IMR-90 (cell line): ENCODE measurements at regions not wholly inside any gene's neighbourhood (a gene's known extent, or its start where the extent isn't known, plus 50 kb on each side); places are given as distances from the start of the nearest gene placed in this dataset.

Source experiments
- ATAC-seq: fragments of 200-7000 bp; cut with Tn5 transposase; 2 replicates; pipeline ENCODE4 v1.9.1; 2020; ENCODE audit warnings: low read depth, mild to moderate bottlenecking, moderate library complexity
- BruUV-seq: library from RNA; stranded (reverse); fragments of 400-500 nt; replicated peaks from 2 replicates; lab custom pipeline; 2021; lab: Mats Ljungman, UMichigan
- CTCF ChIA-PET: fragments of 300-600 bp; formaldehyde crosslinking; extraction: SDS; loops from one replicate; lab custom pipeline; 2021; ENCODE audit warnings: antibody characterized with exemption; lab: Yijun Ruan, JAX
- POLR2A ChIA-PET: fragments of 300-600 bp; sonication (Branson Sonifier 250); formaldehyde crosslinking; loops from one replicate; lab custom pipeline; 2022; ENCODE audit warnings: antibody characterized with exemption; ENCODE audit not compliant: unreplicated experiment; lab: Charles Lee
- DNase-seq: peaks from one replicate; pipeline ENCODE4 v3.0.0; 2013
- H2AFZ ChIP-seq: replicated peaks from 2 replicates; pipeline ENCODE3; 2013; ENCODE audit warnings: low read length, mild to moderate bottlenecking; ENCODE audit not compliant: poor library complexity
- H2AK5ac ChIP-seq: 2 replicates; pipeline ENCODE4 v1.6.1; 2013; ENCODE audit warnings: low read depth, low read length, inconsistent platforms
- H2AK9ac ChIP-seq: replicated peaks from 2 replicates; pipeline ENCODE3; 2013; ENCODE audit warnings: mild to moderate bottlenecking, low read depth, low read length, moderate library complexity; ENCODE audit not compliant: poor library complexity
- H2BK120ac ChIP-seq: 2 replicates; pipeline ENCODE4 v1.6.1; 2013; ENCODE audit warnings: low read depth, low read length, inconsistent platforms
- H2BK15ac ChIP-seq: 3 replicates; pipeline ENCODE4 v1.6.1; 2013; ENCODE audit warnings: low read depth, low read length, inconsistent platforms
- H2BK20ac ChIP-seq: 2 replicates; pipeline ENCODE4 v1.6.1; 2013; ENCODE audit warnings: low read depth, mild to moderate bottlenecking, inconsistent platforms, low read length, moderate library complexity
- H2BK5ac ChIP-seq: 2 replicates; pipeline ENCODE4 v1.6.1; 2013; ENCODE audit warnings: mild to moderate bottlenecking, low read depth, low read length, inconsistent platforms; ENCODE audit not compliant: poor library complexity, severe bottlenecking
- H3K14ac ChIP-seq: replicated peaks from 2 replicates; pipeline ENCODE4 v1.6.1; 2013; ENCODE audit warnings: low read depth, low read length, inconsistent platforms
- H3K18ac ChIP-seq: 2 replicates; pipeline ENCODE4 v1.6.1; 2013; ENCODE audit warnings: low read depth, low read length, control low read depth
- H3K23ac ChIP-seq: 2 replicates; pipeline ENCODE4 v1.6.1; 2013; ENCODE audit warnings: low read depth, low read length, inconsistent platforms
- H3K27ac ChIP-seq: 2 replicates; pipeline ENCODE4 v1.5.1; 2013; ENCODE audit warnings: mild to moderate bottlenecking, control low read depth, low read length; ENCODE audit not compliant: insufficient read depth
- H3K27me3 ChIP-seq: 2 replicates; pipeline ENCODE4 v1.6.1; 2013; ENCODE audit warnings: low read length; ENCODE audit not compliant: control insufficient read depth, insufficient read depth
- H3K36me3 ChIP-seq: 2 replicates; pipeline ENCODE4 v1.6.1; 2013; ENCODE audit warnings: low read length, mixed read lengths; ENCODE audit not compliant: control insufficient read depth, insufficient read depth
- H3K4ac ChIP-seq: 2 replicates; pipeline ENCODE4 v1.6.1; 2013; ENCODE audit warnings: low read depth, low read length, inconsistent platforms
- H3K4me1 ChIP-seq: 2 replicates; pipeline ENCODE4 v1.6.1; 2013; ENCODE audit warnings: low read length, mixed read lengths; ENCODE audit not compliant: control insufficient read depth, insufficient read depth
- H3K4me2 ChIP-seq: 2 replicates; pipeline ENCODE4 v1.6.1; 2013; ENCODE audit warnings: low read depth, mild to moderate bottlenecking, control low read depth, low read length, moderate library complexity
- H3K4me3 ChIP-seq: 2 replicates; pipeline ENCODE4 v1.5.1; 2013; ENCODE audit warnings: low read depth, mild to moderate bottlenecking, control low read depth, low read length, moderate library complexity; ENCODE audit not compliant: insufficient read depth
- H3K56ac ChIP-seq: 2 replicates; pipeline ENCODE4 v1.6.1; 2013; ENCODE audit warnings: low read length, inconsistent platforms; ENCODE audit not compliant: insufficient read depth; ENCODE audit errors: extremely low read depth
- H3K79me1 ChIP-seq, 2 experiments: 2 replicates each; pipeline ENCODE4 v1.6.1; 2013; ENCODE audit warnings: low read length in 2 of 2, inconsistent platforms in 1 of 2, low read depth in 1 of 2
- H3K9ac ChIP-seq: 2 replicates; pipeline ENCODE4 v1.6.1; 2013; ENCODE audit warnings: low read depth, low read length, control low read depth
- H3K9me1 ChIP-seq: 2 replicates; pipeline ENCODE4 v1.6.1; 2013; ENCODE audit warnings: low read length, inconsistent platforms; ENCODE audit not compliant: insufficient read depth
- H3K9me3 ChIP-seq: 2 replicates; pipeline ENCODE4 v1.6.1; 2013; ENCODE audit warnings: low read length; ENCODE audit not compliant: control insufficient read depth, insufficient read depth
- H4K20me1 ChIP-seq: 2 replicates; pipeline ENCODE4 v1.6.1; 2013; ENCODE audit warnings: low read length, inconsistent platforms; ENCODE audit not compliant: insufficient read depth
- H4K5ac ChIP-seq: 2 replicates; pipeline ENCODE4 v1.6.1; 2013; ENCODE audit warnings: mild to moderate bottlenecking, low read depth, low read length, control low read depth
- H4K8ac ChIP-seq, 2 experiments: 2 replicates each; pipeline ENCODE4 v1.6.1; 2013; ENCODE audit warnings: low read depth in 2 of 2, low read length in 2 of 2, control low read depth in 1 of 2, inconsistent platforms in 1 of 2
- H4K91ac ChIP-seq: 2 replicates; pipeline ENCODE4 v1.6.1; 2013; ENCODE audit warnings: low read depth, low read length, inconsistent platforms; ENCODE audit not compliant: insufficient read depth
- CHD1 ChIP-seq: IDR thresholded peaks from 2 replicates; pipeline ENCODE4 v1.6.1; 2012; ENCODE audit warnings: low read depth, low read length, improper control_type of control experiment
- ELK1 ChIP-seq: fragments of 150-350 bp; IDR thresholded peaks from 2 replicates; pipeline ENCODE4 v1.6.1; 2016; ENCODE audit warnings: low read depth, mild to moderate bottlenecking, low read length, moderate library complexity, borderline replicate concordance
- RCOR1 ChIP-seq: IDR thresholded peaks from 2 replicates; pipeline ENCODE4 v1.6.1; 2012; ENCODE audit warnings: mild to moderate bottlenecking, low read length, improper control_type of control experiment; ENCODE audit not compliant: insufficient replicate concordance
- SMC3 ChIP-seq: fragments of 150-350 bp; IDR thresholded peaks from 2 replicates; pipeline ENCODE4 v1.6.1; 2016; ENCODE audit warnings: low read depth, mild to moderate bottlenecking, antibody characterized with exemption, low read length, moderate library complexity
- WGBS, 2 experiments: methylation state at CpG; one replicate each; pipeline versions ENCODE4 v1.1.5 to v1.1.7; 2013; ENCODE audit warnings: missing lambda C conversion rate in 2 of 2; ENCODE audit not compliant: insufficient read length in 1 of 2; ENCODE audit errors: extremely low coverage in 2 of 2; 5-methylcytosine and 5-hydroxymethylcytosine counted together
- dilution Hi-C: fragments of 300-500 bp; cut with HindIII; formaldehyde crosslinking; loops from one replicate; pipeline ENCODE4 v1.14.3; 2018; ENCODE audit warnings: low sequenced_read_pairs; ENCODE audit not compliant: unreplicated experiment
- in situ Hi-C: fragments of 300-500 bp; cut with MboI; formaldehyde crosslinking; loops from 3 replicates; pipeline ENCODE4 v1.14.3; 2019; ENCODE audit warnings: low sequenced_read_pairs, inconsistent platforms, mixed read lengths
- intact Hi-C: fragments of 100-400 bp; cut with micrococcal nuclease; formaldehyde crosslinking; loops from 2 replicates; pipeline ENCODE4 v1.10.0; 2022
- TF ChIP-seq, protein P1 (sequence below): fragments of 150-350 bp; IDR thresholded peaks from 2 replicates; pipeline ENCODE4 v1.6.1; 2017; ENCODE audit warnings: mild to moderate bottlenecking, antibody characterized with exemption, low read length, low read depth
- TF ChIP-seq, protein P2 (sequence below): conservative IDR thresholded peaks from 2 replicates; pipeline ENCODE4 v1.5.1; 2012; ENCODE audit warnings: mild to moderate bottlenecking, low read depth, low read length, improper control_type of control experiment

DNA sequence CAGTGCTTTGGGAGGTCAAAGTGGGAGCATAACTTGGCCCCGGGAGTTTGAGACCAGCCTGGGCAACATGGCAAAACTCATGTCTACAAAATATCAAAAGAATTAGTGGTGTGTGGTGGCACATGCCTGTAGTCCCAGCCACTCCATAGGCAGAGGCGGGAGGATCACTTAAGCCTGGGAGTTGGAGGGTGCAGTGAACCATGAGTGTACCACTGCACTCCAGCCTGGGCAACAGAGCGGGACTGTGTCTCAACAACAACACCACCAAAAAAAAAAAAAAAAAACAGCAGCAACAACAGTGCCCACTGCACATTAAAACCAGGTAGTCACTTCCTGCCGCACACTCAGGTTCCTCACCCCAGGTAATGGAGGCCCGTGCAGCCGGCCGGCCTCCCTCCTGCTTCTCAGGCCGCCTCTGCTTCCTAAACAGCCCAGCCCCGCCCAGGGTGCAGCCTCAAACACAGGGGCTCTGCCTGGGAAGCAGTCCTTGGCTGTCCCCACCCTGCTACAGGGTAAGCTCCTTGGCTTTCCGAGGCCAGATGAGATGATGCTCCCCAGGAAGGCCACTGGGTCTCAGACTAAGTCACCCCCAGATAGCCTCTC is 318.3 kb downstream of the SHANK2 start:
- dilution Hi-C loops: no loop called here
- ATAC-seq: no peak
- H2BK15ac ChIP-seq: no peak overlapping the region

More for the DNA sequence above, 318.3 kb downstream of the SHANK2 start:
- Histone ChIP-seq H3K27me3 (no peaks in the 10 kb centered on the region), H4K5ac (no peak overlapping the region), H3K4ac (no peak overlapping the region), H3K14ac (no peak overlapping the region), H2BK5ac (no peak overlapping the region), H4K8ac (no peak overlapping the region), H2AFZ (no peak overlapping the region), H3K9me1 (no peaks in the 10 kb centered on the region), H4K91ac (no peak overlapping the region), H2BK20ac (no peak overlapping the region), H3K9me3 (peaks cover 15% of the 10 kb centered on the region), H4K20me1 (no peaks in the 10 kb centered on the region), H3K18ac (no peak overlapping the region), H3K4me3 (no peak overlapping the region), H2AK9ac (no peak overlapping the region), H3K9ac (no peak overlapping the region), H3K23ac (no peak overlapping the region), H3K56ac (no peak overlapping the region), H3K27ac (no peak overlapping the region), H3K36me3 (no peaks in the 10 kb centered on the region), H2BK120ac (no peak overlapping the region), H2AK5ac (no peak overlapping the region), H3K4me2 (no peak overlapping the region), H3K79me1 (no peaks in the 10 kb centered on the region), H3K4me1 (peaks cover 2% of the 10 kb centered on the region; the same call in 1 of the 2 replicates)
- CTCF ChIA-PET: no interaction called here
- DNase-seq: no peak
- in situ Hi-C loops: no loop called here
- intact Hi-C loops: no loop called here
- POLR2A ChIA-PET: interaction anchor here (0.7 kb wide), 1 partner anchor 346 kb away, joined by 12 read pairs; no protein-coding TSS in a partner anchor
- TF ChIP-seq ELK1 (no peak), RCOR1 (no peak), SMC3 (no peak), CHD1 (no peak)
- TF ChIP-seq, protein P1, sequence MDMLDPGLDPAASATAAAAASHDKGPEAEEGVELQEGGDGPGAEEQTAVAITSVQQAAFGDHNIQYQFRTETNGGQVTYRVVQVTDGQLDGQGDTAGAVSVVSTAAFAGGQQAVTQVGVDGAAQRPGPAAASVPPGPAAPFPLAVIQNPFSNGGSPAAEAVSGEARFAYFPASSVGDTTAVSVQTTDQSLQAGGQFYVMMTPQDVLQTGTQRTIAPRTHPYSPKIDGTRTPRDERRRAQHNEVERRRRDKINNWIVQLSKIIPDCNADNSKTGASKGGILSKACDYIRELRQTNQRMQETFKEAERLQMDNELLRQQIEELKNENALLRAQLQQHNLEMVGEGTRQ: no peak
- TF ChIP-seq, protein P2, sequence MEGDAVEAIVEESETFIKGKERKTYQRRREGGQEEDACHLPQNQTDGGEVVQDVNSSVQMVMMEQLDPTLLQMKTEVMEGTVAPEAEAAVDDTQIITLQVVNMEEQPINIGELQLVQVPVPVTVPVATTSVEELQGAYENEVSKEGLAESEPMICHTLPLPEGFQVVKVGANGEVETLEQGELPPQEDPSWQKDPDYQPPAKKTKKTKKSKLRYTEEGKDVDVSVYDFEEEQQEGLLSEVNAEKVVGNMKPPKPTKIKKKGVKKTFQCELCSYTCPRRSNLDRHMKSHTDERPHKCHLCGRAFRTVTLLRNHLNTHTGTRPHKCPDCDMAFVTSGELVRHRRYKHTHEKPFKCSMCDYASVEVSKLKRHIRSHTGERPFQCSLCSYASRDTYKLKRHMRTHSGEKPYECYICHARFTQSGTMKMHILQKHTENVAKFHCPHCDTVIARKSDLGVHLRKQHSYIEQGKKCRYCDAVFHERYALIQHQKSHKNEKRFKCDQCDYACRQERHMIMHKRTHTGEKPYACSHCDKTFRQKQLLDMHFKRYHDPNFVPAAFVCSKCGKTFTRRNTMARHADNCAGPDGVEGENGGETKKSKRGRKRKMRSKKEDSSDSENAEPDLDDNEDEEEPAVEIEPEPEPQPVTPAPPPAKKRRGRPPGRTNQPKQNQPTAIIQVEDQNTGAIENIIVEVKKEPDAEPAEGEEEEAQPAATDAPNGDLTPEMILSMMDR: no peak
- 100% methylated on average over 1 of the region's 10 CpGs; no CpG with 5 or more reads in 1 of the 2 experiments for WGBS, 2 experiments
- no TSS peak for BruUV-seq
